ENCODE measurements at regions not wholly inside any gene's neighbourhood (a gene's known extent, or its start where the extent isn't known, plus 50 kb on each side); places are given as distances from the start of the nearest gene placed in this dataset.
A peak's percentile ranks its signal among the peaks of the same experiment; 100 is the strongest.
"Not testable (repeated sequence)": the region's sequence is repeated elsewhere in the genome, so short reads cannot be mapped to it uniquely, and the experiment has no call there.

- no peak for FAIRE-seq
These were observed 378.4 kb upstream of the SPHKAP start for GRCh38 chr2:228559774-228560415.

GRCh38 chr2:228556717-228557116 lies 375.2 kb upstream of the SPHKAP start:
- no peak for FAIRE-seq

GRCh38 chr2:228549441-228550007 lies 368.0 kb upstream of the SPHKAP start:
- no peak for FAIRE-seq

- FAIRE-seq: no peak
These were observed 366.7 kb upstream of the SPHKAP start for GRCh38 chr2:228548230-228548629.

GRCh38 chr2:228545748-228546145 lies 364.3 kb upstream of the SPHKAP start:
- no peak for FAIRE-seq

GRCh38 chr2:228545041-228545747 lies 363.7 kb upstream of the SPHKAP start:
- no peak for FAIRE-seq

GRCh38 chr2:228543117-228543516 lies 361.6 kb upstream of the SPHKAP start:
- no peak for FAIRE-seq

- no peak for FAIRE-seq
These were observed 360.8 kb upstream of the SPHKAP start for GRCh38 chr2:228542277-228542676.

- FAIRE-seq: no peak
These were observed 360.3 kb upstream of the SPHKAP start for GRCh38 chr2:228541789-228542188.

- FAIRE-seq: no peak
These were observed 359.5 kb upstream of the SPHKAP start for GRCh38 chr2:228540976-228541375.

GRCh38 chr2:228535396-228535795 lies 353.9 kb upstream of the SPHKAP start:
- peak; percentile 47 for FAIRE-seq

- FAIRE-seq: no peak
These were observed 351.7 kb upstream of the SPHKAP start for GRCh38 chr2:228533156-228533555.

GRCh38 chr2:228532233-228532632 lies 350.7 kb upstream of the SPHKAP start:
- FAIRE-seq: no peak

- FAIRE-seq: no peak
These were observed 345.9 kb upstream of the SPHKAP start for GRCh38 chr2:228527197-228527881.

GRCh38 chr2:228526687-228527086 lies 345.2 kb upstream of the SPHKAP start:
- FAIRE-seq: no peak

GRCh38 chr2:228522977-228523376 lies 341.5 kb upstream of the SPHKAP start:
- no peak for FAIRE-seq

- no peak for FAIRE-seq
These were observed 340.8 kb upstream of the SPHKAP start for GRCh38 chr2:228522276-228522675.

- no peak for FAIRE-seq
These were observed 338.1 kb upstream of the SPHKAP start for GRCh38 chr2:228519561-228519960.

- FAIRE-seq: no peak
These were observed 334.5 kb upstream of the SPHKAP start for GRCh38 chr2:228516019-228516418.

GRCh38 chr2:228513480-228513879 lies 332.0 kb upstream of the SPHKAP start:
- not testable (repeated sequence) for FAIRE-seq

- FAIRE-seq: no peak
These were observed 327.5 kb upstream of the SPHKAP start for GRCh38 chr2:228509021-228509420.

- FAIRE-seq: no peak
These were observed 326.4 kb upstream of the SPHKAP start for GRCh38 chr2:228507870-228508269.

GRCh38 chr2:228507231-228507824 lies 325.8 kb upstream of the SPHKAP start:
- no peak for FAIRE-seq

Data from islet of Langerhans (tissue), 1 donor.